ENCODE measurements at regions not wholly inside any gene's neighbourhood (a gene's known extent, or its start where the extent isn't known, plus 50 kb on each side); places are given as distances from the start of the nearest gene placed in this dataset.

DNA sequence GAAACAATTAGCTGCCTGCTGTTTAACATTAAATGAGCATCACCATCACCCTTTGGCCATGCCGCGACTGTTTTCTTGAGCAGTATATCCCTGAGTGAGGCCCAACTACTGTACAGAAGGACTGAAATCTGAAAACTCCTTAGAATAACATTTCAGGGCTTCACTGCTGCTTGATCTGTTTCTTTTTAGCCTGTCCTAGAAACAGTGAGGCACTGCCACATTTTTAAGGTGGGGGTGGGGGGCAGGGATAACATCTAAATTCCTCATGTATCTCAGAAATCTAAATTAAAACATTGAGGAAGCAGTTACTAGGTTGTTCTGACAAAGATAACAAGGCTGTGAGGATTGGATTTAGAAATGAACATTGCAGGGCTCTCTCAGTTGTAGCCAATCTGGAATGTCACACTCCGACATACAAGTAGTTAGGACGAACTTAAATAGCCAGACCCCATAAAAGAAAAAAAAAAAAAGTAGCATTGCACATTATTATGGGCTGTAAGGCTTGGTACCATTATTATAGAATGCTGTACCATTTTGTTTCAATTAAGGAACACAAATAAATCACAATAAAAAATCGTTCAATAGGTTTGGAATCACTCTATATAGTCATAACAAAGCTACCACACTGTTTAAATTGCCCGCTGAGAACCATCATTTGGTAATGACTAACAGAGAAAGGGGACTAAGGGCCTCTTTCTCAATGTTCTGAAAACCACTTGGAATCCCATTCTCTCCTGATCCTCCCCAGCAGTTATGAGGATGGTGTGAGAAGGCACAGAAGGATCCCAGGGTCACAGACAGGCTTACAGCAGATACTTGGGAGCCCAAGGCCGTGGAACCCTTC is 256.1 kb downstream of the INHBA start:
- intact Hi-C loops (cut with DNase I), result no loop called here
- ATAC-seq (peak; percentile 12), DNase-seq (no peak)
- Histone ChIP-seq H3K36me3 (no peaks in the 10 kb centered on the region), H3K4me3 (no peak overlapping the region), H3K27ac (no peak overlapping the region), H3K4me1 (no peaks in the 10 kb centered on the region), H3K9me3 (no peaks in the 10 kb centered on the region), H3K27me3 (no peaks in the 10 kb centered on the region)
- TF ChIP-seq, protein P1, sequence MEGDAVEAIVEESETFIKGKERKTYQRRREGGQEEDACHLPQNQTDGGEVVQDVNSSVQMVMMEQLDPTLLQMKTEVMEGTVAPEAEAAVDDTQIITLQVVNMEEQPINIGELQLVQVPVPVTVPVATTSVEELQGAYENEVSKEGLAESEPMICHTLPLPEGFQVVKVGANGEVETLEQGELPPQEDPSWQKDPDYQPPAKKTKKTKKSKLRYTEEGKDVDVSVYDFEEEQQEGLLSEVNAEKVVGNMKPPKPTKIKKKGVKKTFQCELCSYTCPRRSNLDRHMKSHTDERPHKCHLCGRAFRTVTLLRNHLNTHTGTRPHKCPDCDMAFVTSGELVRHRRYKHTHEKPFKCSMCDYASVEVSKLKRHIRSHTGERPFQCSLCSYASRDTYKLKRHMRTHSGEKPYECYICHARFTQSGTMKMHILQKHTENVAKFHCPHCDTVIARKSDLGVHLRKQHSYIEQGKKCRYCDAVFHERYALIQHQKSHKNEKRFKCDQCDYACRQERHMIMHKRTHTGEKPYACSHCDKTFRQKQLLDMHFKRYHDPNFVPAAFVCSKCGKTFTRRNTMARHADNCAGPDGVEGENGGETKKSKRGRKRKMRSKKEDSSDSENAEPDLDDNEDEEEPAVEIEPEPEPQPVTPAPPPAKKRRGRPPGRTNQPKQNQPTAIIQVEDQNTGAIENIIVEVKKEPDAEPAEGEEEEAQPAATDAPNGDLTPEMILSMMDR (IDR thresholded peaks at IDR 0.05), result no peak

DNA sequence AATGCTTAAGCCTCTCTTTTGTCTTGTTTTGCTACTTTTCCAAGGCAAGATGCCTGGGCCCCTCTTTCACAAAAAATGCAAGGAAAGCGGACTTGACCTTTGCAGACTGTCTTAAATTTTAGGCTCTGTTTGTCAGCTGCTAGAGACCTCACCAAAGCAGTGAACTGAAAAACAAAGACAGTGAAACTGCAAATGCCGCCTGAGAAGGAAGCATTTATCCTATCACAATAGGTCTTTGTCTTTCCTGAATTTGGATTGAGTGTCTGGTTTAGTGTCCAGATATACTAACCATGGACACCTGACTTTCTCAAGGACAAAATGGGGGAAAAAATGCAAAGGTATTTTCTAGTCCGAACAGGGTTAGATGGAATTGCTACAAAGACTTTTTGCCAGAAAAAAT is 256.9 kb downstream of the INHBA start:
- Histone ChIP-seq H3K4me1 (no peaks in the 10 kb centered on the region), H3K27me3 (no peaks in the 10 kb centered on the region), H3K9me3 (no peaks in the 10 kb centered on the region), H3K4me3 (no peak overlapping the region), H3K27ac (no peak overlapping the region), H3K36me3 (no peaks in the 10 kb centered on the region)
- intact Hi-C loops (cut with DNase I), result no loop called here
- ATAC-seq (no peak), DNase-seq (no peak)
- TF ChIP-seq, protein P1 (IDR thresholded peaks at IDR 0.05), result no peak

DNA sequence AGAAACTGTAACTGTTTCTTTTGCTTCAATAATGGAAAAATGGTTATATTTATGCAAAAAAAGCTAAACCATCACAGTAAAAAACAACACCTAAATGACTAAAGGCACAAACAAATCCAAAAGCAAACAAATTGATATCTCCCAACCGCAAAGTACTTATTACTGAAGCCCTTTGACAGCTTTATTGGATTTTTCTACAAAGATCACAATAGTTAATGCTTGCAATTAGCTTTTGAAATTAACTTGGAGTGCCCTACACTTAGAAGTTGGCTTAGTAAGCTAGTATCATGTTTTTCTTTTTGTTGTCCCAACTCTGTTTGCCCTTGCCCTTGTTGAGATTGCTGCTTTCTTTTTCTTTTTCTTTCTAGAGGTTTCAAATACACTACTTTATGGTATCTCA is 257.5 kb downstream of the INHBA start:
- no peak overlapping the region for H3K27ac ChIP-seq
- H3K36me3 ChIP-seq, result no peaks in the 10 kb centered on the region
- H3K9me3 ChIP-seq, result no peaks in the 10 kb centered on the region
- TF ChIP-seq, protein P1 (IDR thresholded peaks at IDR 0.05), result no peak
- no peaks in the 10 kb centered on the region for H3K4me1 ChIP-seq
- no peaks in the 10 kb centered on the region for H3K27me3 ChIP-seq
- intact Hi-C loops (cut with DNase I), result no loop called here
- ATAC-seq, result no peak
- DNase-seq, result no peak
- no peak overlapping the region for H3K4me3 ChIP-seq

DNA sequence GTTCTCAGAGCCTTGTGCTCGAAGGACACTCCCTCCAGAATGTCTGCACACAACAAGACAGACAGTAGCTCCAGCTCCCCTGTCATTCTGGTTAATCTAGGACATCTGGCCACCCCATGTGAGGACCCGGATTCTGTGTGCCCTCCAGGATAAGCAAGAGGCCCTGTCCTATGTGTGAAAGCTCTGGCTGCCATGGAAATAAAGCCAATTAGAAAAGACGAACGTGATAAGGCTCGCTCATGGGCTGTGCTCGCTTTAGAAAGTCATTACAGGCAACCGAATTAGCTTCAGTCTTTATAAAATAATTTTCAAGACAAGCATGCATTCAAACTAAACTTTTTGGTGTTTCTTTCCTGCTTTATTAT is 263.4 kb downstream of the INHBA start:
- H3K27me3 ChIP-seq, result no peaks in the 10 kb centered on the region
- H3K36me3 ChIP-seq, result no peaks in the 10 kb centered on the region
- intact Hi-C loops (cut with DNase I), result no loop called here
- DNase-seq, result no peak
- H3K4me3 ChIP-seq, result no peak overlapping the region
- H3K4me1 ChIP-seq, result no peaks in the 10 kb centered on the region
- H3K9me3 ChIP-seq, result no peaks in the 10 kb centered on the region
- ATAC-seq, result no peak
- TF ChIP-seq, protein P1 (IDR thresholded peaks at IDR 0.05), result no peak
- H3K27ac ChIP-seq, result no peak overlapping the region

DNA sequence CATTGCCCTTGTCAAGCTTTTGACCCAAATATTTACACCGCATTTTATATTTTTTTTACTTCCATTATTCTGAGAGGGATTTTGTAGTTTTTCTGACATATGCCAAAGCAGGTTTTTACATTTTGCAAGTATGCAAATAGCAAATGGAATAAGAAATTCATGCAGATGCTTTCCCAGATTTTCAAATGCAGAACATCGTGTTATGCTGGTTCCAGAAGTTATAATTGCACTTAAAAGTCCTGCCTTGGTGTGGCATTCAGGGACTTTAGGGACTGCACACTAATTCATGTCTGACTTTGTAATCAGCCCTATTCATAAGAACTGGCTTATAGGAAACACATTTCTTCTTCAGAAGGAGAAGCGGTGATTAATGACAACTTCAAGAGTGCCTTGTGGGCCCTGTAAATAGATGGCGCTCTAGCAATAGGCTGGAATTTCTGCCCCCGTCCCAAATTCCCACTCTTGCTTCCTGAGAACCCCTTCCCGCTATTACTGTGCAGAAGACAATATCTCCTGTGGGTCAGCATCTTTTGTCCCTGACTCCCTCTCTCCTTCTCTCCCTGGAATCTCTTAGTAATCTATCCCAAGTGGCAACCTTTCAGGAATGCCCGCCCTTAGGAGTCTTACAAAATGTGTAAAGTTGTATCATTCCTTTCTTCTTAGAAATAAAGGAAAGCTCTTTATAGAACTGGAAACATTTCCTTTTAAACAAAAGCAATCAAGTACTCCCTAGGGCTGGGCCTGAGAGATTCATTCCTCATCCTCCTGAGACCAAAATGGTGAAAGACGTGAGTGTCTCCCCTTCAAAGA is 264.0 kb downstream of the INHBA start:
- Histone ChIP-seq H3K4me3 (no peak overlapping the region), H3K4me1 (no peaks in the 10 kb centered on the region), H3K9me3 (no peaks in the 10 kb centered on the region), H3K36me3 (no peaks in the 10 kb centered on the region), H3K27ac (no peak overlapping the region), H3K27me3 (no peaks in the 10 kb centered on the region)
- DNase-seq (no peak), ATAC-seq (no peak)
- TF ChIP-seq, protein P1 (IDR thresholded peaks at IDR 0.05), result no peak
- intact Hi-C loops (cut with DNase I), result no loop called here
